ENCODE measurements at regions not wholly inside any gene's neighbourhood (a gene's known extent, or its start where the extent isn't known, plus 50 kb on each side); places are given as distances from the start of the nearest gene placed in this dataset.

GRCh38 chr5:39525271-39525670, 100.5 kb upstream of the DAB2 start:
- TF ChIP-seq CTCF (IDR thresholded peaks at IDR 0.05) = no peak
- H3K27me3 ChIP-seq = no peaks in the 10 kb centered on the region
- intact Hi-C loops (cut with DNase I) = no loop called here
- H3K36me3 ChIP-seq = no peaks in the 10 kb centered on the region
- no peak for DNase-seq (ENCODE audit: low spot score in 2 of 2)
- H3K27ac ChIP-seq = peak overlapping the region in 1 of 2 donors; percentile 65
- H3K9me3 ChIP-seq = no peaks in the 10 kb centered on the region
- H3K4me3 ChIP-seq = no peak overlapping the region
- H3K4me1 ChIP-seq = peaks cover 0 to 11% of the 10 kb centered on the region in 2 donors

GRCh38 chr5:39523821-39524220, 99.0 kb upstream of the DAB2 start:
- DNase-seq (ENCODE audit: low spot score in 2 of 2) = no peak
- H3K36me3 ChIP-seq = no peaks in the 10 kb centered on the region
- peaks cover 5 to 13% of the 10 kb centered on the region in 2 donors for H3K4me1 ChIP-seq
- TF ChIP-seq CTCF (IDR thresholded peaks at IDR 0.05) = no peak
- no peak overlapping the region for H3K27ac ChIP-seq
- no peaks in the 10 kb centered on the region for H3K27me3 ChIP-seq
- H3K9me3 ChIP-seq = no peaks in the 10 kb centered on the region
- H3K4me3 ChIP-seq = no peak overlapping the region
- intact Hi-C loops (cut with DNase I) = loop anchor here (5.0 kb wide), 2 partner anchors 102 to 127 kb away; partner anchors contain the start of gene DAB2

GRCh38 chr5:39521940-39522590, 97.3 kb upstream of the DAB2 start:
- intact Hi-C loops (cut with DNase I) = loop anchor here (5.0 kb wide), 2 partner anchors 100 to 125 kb away; partner anchors contain the start of gene DAB2
- no peak for TF ChIP-seq CTCF (IDR thresholded peaks at IDR 0.05)
- no peaks in the 10 kb centered on the region for H3K27me3 ChIP-seq
- no peak overlapping the region for H3K27ac ChIP-seq
- H3K9me3 ChIP-seq = no peaks in the 10 kb centered on the region
- H3K36me3 ChIP-seq = no peaks in the 10 kb centered on the region
- peaks cover 5 to 23% of the 10 kb centered on the region in 2 donors for H3K4me1 ChIP-seq
- no peak overlapping the region for H3K4me3 ChIP-seq
- DNase-seq (ENCODE audit: low spot score in 2 of 2) = no peak

- no peak for TF ChIP-seq CTCF (IDR thresholded peaks at IDR 0.05)
- intact Hi-C loops (cut with DNase I) = loop anchor here (5.0 kb wide), 2 partner anchors 99 to 124 kb away; partner anchors contain the start of gene DAB2
- H3K9me3 ChIP-seq = no peaks in the 10 kb centered on the region
- H3K4me1 ChIP-seq = peaks cover 5 to 22% of the 10 kb centered on the region in 2 donors
- H3K36me3 ChIP-seq = no peaks in the 10 kb centered on the region
- no peak overlapping the region for H3K27ac ChIP-seq
- H3K4me3 ChIP-seq = no peak overlapping the region
- DNase-seq (ENCODE audit: low spot score in 2 of 2) = no peak
- no peaks in the 10 kb centered on the region for H3K27me3 ChIP-seq
Measured at GRCh38 chr5:39521098-39521860, 96.5 kb upstream of the DAB2 start.

- no peaks in the 10 kb centered on the region for H3K36me3 ChIP-seq
Measured at GRCh38 chr5:39520232-39520572, 95.4 kb upstream of the DAB2 start.

More at GRCh38 chr5:39520232-39520572, 95.4 kb upstream of the DAB2 start:
- Histone ChIP-seq H3K4me3 (no peak overlapping the region), H3K9me3 (no peaks in the 10 kb centered on the region), H3K27ac (peak overlapping the region; percentile 50 to 51), H3K27me3 (no peaks in the 10 kb centered on the region), H3K4me1 (peaks cover 5 to 18% of the 10 kb centered on the region in 2 donors)
- intact Hi-C loops (cut with DNase I) = loop anchor here (5.0 kb wide), 2 partner anchors 98 to 123 kb away; partner anchors contain the start of gene DAB2
- no peak for TF ChIP-seq CTCF (IDR thresholded peaks at IDR 0.05)
- DNase-seq (ENCODE audit: low spot score in 2 of 2) = no peak

Measured in ascending aorta (tissue), 2 donors.